ENCODE measurements at regions not wholly inside any gene's neighbourhood (a gene's known extent, or its start where the extent isn't known, plus 50 kb on each side); places are given as distances from the start of the nearest gene placed in this dataset.

GRCh38 chr12:88725592-88726143 is 145.4 kb upstream of the KITLG start:
- Histone ChIP-seq H2AK5ac (ENCODE audit: low read length, severe bottlenecking) (no peak overlapping the region), H2BK5ac (ENCODE audit: low read depth, low read length, poor library complexity, severe bottlenecking) (no peak overlapping the region), H3K4me2 (ENCODE audit: low read length, poor library complexity, severe bottlenecking) (no peak overlapping the region), H3K36me3 (ENCODE audit: control insufficient read depth in 1 of 2, insufficient read depth in 2 of 2, low read depth in 1 of 2, low read length in 2 of 2) (no peaks in the 10 kb centered on the region), H3K4me3 (ENCODE audit: insufficient read depth in 1 of 2, low read depth in 1 of 2, low read length in 2 of 2) (no peak overlapping the region), H2BK15ac (ENCODE audit: low read depth, poor library complexity, severe bottlenecking) (no peak overlapping the region), H3K4ac (ENCODE audit: low read depth in 1 of 2, low read length in 2 of 2) (no peak overlapping the region), H2AFZ (ENCODE audit: low read depth, low read length) (no peak overlapping the region), H3K23ac (ENCODE audit: low read length in 2 of 2) (no peak overlapping the region), H3K4me1 (ENCODE audit: control insufficient read depth, insufficient read depth, low read depth, low read length) (no peaks in the 10 kb centered on the region), H3K79me1 (replicated peaks; ENCODE audit: low read length, poor library complexity, severe bottlenecking) (no peaks in the 10 kb centered on the region), H3K9ac (ENCODE audit: low read length) (no peak overlapping the region), H4K91ac (ENCODE audit: low read length) (no peak overlapping the region), H2BK12ac (ENCODE audit: low read length in 2 of 2) (no peak overlapping the region), H3K14ac (ENCODE audit: low read length in 2 of 2) (no peak overlapping the region), H3K18ac (ENCODE audit: low read depth in 1 of 2, low read length in 2 of 2) (no peak overlapping the region), H3K9me3 (ENCODE audit: control insufficient read depth, low read length) (no peaks in the 10 kb centered on the region), H4K8ac (ENCODE audit: low read length) (no peak overlapping the region), H3K27me3 (ENCODE audit: control insufficient read depth in 1 of 2, insufficient read depth in 1 of 2, low read length in 2 of 2) (no peaks in the 10 kb centered on the region), H2BK120ac (ENCODE audit: low read depth, low read length) (no peak overlapping the region), H3K27ac (ENCODE audit: low read length, poor library complexity, severe bottlenecking) (no peak overlapping the region)
- no peak for DNase-seq
- WGBS, result no CpG with 5 or more reads among the region's 1 CpG

- H3K4me3 ChIP-seq (ENCODE audit: insufficient read depth in 1 of 2, low read depth in 1 of 2, low read length in 2 of 2), result no peak overlapping the region
- no peak overlapping the region for H2AFZ ChIP-seq (ENCODE audit: low read depth, low read length)
- no peaks in the 10 kb centered on the region for H3K36me3 ChIP-seq (ENCODE audit: control insufficient read depth in 1 of 2, insufficient read depth in 2 of 2, low read depth in 1 of 2, low read length in 2 of 2)
- no peak overlapping the region for H3K18ac ChIP-seq (ENCODE audit: low read depth in 1 of 2, low read length in 2 of 2)
- no peak overlapping the region for H3K23ac ChIP-seq (ENCODE audit: low read length in 2 of 2)
- no peak for DNase-seq
- peak overlapping the region; percentile 47 for H3K9ac ChIP-seq (ENCODE audit: low read length)
- no peak overlapping the region for H2AK5ac ChIP-seq (ENCODE audit: low read length, severe bottlenecking)
- no peak overlapping the region for H2BK5ac ChIP-seq (ENCODE audit: low read depth, low read length, poor library complexity, severe bottlenecking)
- H3K14ac ChIP-seq (ENCODE audit: low read length in 2 of 2), result no peak overlapping the region
- no peak overlapping the region for H2BK12ac ChIP-seq (ENCODE audit: low read length in 2 of 2)
- no peaks in the 10 kb centered on the region for H3K27me3 ChIP-seq (ENCODE audit: control insufficient read depth in 1 of 2, insufficient read depth in 1 of 2, low read length in 2 of 2)
- 94% methylated on average over 2 of the region's 3 CpGs for WGBS
- H4K91ac ChIP-seq (ENCODE audit: low read length), result no peak overlapping the region
- H2BK15ac ChIP-seq (ENCODE audit: low read depth, poor library complexity, severe bottlenecking), result no peak overlapping the region
- H4K8ac ChIP-seq (ENCODE audit: low read length), result no peak overlapping the region
- no peak overlapping the region for H3K4ac ChIP-seq (ENCODE audit: low read depth in 1 of 2, low read length in 2 of 2)
- no peaks in the 10 kb centered on the region for H3K4me1 ChIP-seq (ENCODE audit: control insufficient read depth, insufficient read depth, low read depth, low read length)
- H3K9me3 ChIP-seq (ENCODE audit: control insufficient read depth, low read length), result no peaks in the 10 kb centered on the region
- H2BK120ac ChIP-seq (ENCODE audit: low read depth, low read length), result no peak overlapping the region
- H3K79me1 ChIP-seq (replicated peaks; ENCODE audit: low read length, poor library complexity, severe bottlenecking), result no peaks in the 10 kb centered on the region
- H3K27ac ChIP-seq (ENCODE audit: low read length, poor library complexity, severe bottlenecking), result no peak overlapping the region
- H3K4me2 ChIP-seq (ENCODE audit: low read length, poor library complexity, severe bottlenecking), result no peak overlapping the region
These were observed 142.9 kb upstream of the KITLG start for GRCh38 chr12:88723219-88723618.

GRCh38 chr12:88720785-88721650 is 140.7 kb upstream of the KITLG start:
- H2BK5ac ChIP-seq (ENCODE audit: low read depth, low read length, poor library complexity, severe bottlenecking), result no peak overlapping the region
- H3K4me1 ChIP-seq (ENCODE audit: control insufficient read depth, insufficient read depth, low read depth, low read length), result no peaks in the 10 kb centered on the region
- H2AK5ac ChIP-seq (ENCODE audit: low read length, severe bottlenecking), result no peak overlapping the region
- H3K14ac ChIP-seq (ENCODE audit: low read length in 2 of 2), result no peak overlapping the region
- no peak overlapping the region for H3K27ac ChIP-seq (ENCODE audit: low read length, poor library complexity, severe bottlenecking)
- H4K8ac ChIP-seq (ENCODE audit: low read length), result no peak overlapping the region
- no peak overlapping the region for H3K4me2 ChIP-seq (ENCODE audit: low read length, poor library complexity, severe bottlenecking)
- no peak overlapping the region for H4K91ac ChIP-seq (ENCODE audit: low read length)
- H3K18ac ChIP-seq (ENCODE audit: low read depth in 1 of 2, low read length in 2 of 2), result no peak overlapping the region
- DNase-seq, result no peak
- H3K36me3 ChIP-seq (ENCODE audit: control insufficient read depth in 1 of 2, insufficient read depth in 2 of 2, low read depth in 1 of 2, low read length in 2 of 2), result no peaks in the 10 kb centered on the region
- no peak overlapping the region for H3K4me3 ChIP-seq (ENCODE audit: insufficient read depth in 1 of 2, low read depth in 1 of 2, low read length in 2 of 2)
- H2BK12ac ChIP-seq (ENCODE audit: low read length in 2 of 2), result no peak overlapping the region
- H3K9ac ChIP-seq (ENCODE audit: low read length), result no peak overlapping the region
- no peaks in the 10 kb centered on the region for H3K9me3 ChIP-seq (ENCODE audit: control insufficient read depth, low read length)
- H3K4ac ChIP-seq (ENCODE audit: low read depth in 1 of 2, low read length in 2 of 2), result no peak overlapping the region
- H2BK120ac ChIP-seq (ENCODE audit: low read depth, low read length), result no peak overlapping the region
- H3K27me3 ChIP-seq (ENCODE audit: control insufficient read depth in 1 of 2, insufficient read depth in 1 of 2, low read length in 2 of 2), result no peaks in the 10 kb centered on the region
- H2BK15ac ChIP-seq (ENCODE audit: low read depth, poor library complexity, severe bottlenecking), result no peak overlapping the region
- H3K23ac ChIP-seq (ENCODE audit: low read length in 2 of 2), result no peak overlapping the region
- WGBS, result 87% methylated on average over 4 of the region's 5 CpGs
- H3K79me1 ChIP-seq (replicated peaks; ENCODE audit: low read length, poor library complexity, severe bottlenecking), result no peaks in the 10 kb centered on the region
- no peak overlapping the region for H2AFZ ChIP-seq (ENCODE audit: low read depth, low read length)

DNA sequence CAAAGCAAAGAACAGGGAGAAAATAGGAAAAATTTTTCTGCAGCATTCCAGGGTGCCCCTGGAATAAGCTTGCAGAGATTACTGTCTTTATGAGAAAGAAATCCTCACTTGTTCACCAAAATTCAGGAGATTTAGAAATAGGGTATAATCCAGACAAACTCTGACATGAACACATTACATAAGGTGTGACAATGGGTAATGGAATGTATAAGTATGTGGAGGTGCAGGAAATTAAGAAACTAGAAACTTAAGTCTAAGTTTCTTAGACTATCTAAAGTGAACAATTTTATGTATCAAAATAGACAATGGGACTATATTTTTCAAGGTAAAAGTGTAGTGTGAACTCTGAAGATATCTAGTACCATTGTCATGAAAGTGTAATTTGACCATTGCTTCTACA is 140.0 kb upstream of the KITLG start:
- Histone ChIP-seq H3K4me3 (ENCODE audit: insufficient read depth in 1 of 2, low read depth in 1 of 2, low read length in 2 of 2) (no peak overlapping the region), H4K8ac (ENCODE audit: low read length) (no peak overlapping the region), H2BK120ac (ENCODE audit: low read depth, low read length) (no peak overlapping the region), H3K9ac (ENCODE audit: low read length) (no peak overlapping the region), H2BK12ac (ENCODE audit: low read length in 2 of 2) (no peak overlapping the region), H2AK5ac (ENCODE audit: low read length, severe bottlenecking) (no peak overlapping the region), H3K9me3 (ENCODE audit: control insufficient read depth, low read length) (no peaks in the 10 kb centered on the region), H4K91ac (ENCODE audit: low read length) (no peak overlapping the region), H3K36me3 (ENCODE audit: control insufficient read depth in 1 of 2, insufficient read depth in 2 of 2, low read depth in 1 of 2, low read length in 2 of 2) (no peaks in the 10 kb centered on the region), H2AFZ (ENCODE audit: low read depth, low read length) (no peak overlapping the region), H3K27ac (ENCODE audit: low read length, poor library complexity, severe bottlenecking) (no peak overlapping the region), H3K79me1 (replicated peaks; ENCODE audit: low read length, poor library complexity, severe bottlenecking) (no peaks in the 10 kb centered on the region), H3K4me1 (ENCODE audit: control insufficient read depth, insufficient read depth, low read depth, low read length) (no peaks in the 10 kb centered on the region), H3K23ac (ENCODE audit: low read length in 2 of 2) (no peak overlapping the region), H3K14ac (ENCODE audit: low read length in 2 of 2) (no peak overlapping the region), H2BK15ac (ENCODE audit: low read depth, poor library complexity, severe bottlenecking) (no peak overlapping the region), H3K18ac (ENCODE audit: low read depth in 1 of 2, low read length in 2 of 2) (no peak overlapping the region), H3K27me3 (ENCODE audit: control insufficient read depth in 1 of 2, insufficient read depth in 1 of 2, low read length in 2 of 2) (no peaks in the 10 kb centered on the region), H3K4ac (ENCODE audit: low read depth in 1 of 2, low read length in 2 of 2) (no peak overlapping the region), H3K4me2 (ENCODE audit: low read length, poor library complexity, severe bottlenecking) (no peak overlapping the region), H2BK5ac (ENCODE audit: low read depth, low read length, poor library complexity, severe bottlenecking) (no peak overlapping the region)
- no peak for DNase-seq
